NB4 (cell line): ENCODE measurements at regions not wholly inside any gene's neighbourhood (a gene's known extent, or its start where the extent isn't known, plus 50 kb on each side); places are given as distances from the start of the nearest gene placed in this dataset.
"Not testable (repeated sequence)": the region's sequence is repeated elsewhere in the genome, so short reads cannot be mapped to it uniquely, and the experiment has no call there.

Experiments
- CTCF ChIP-seq: IDR thresholded peaks from one replicate; pipeline ENCODE4 v1.5.1; 2012; ENCODE audit warnings: low read depth, low read length
- MAX ChIP-seq: IDR thresholded peaks from 2 replicates; pipeline ENCODE4 v1.6.1; 2011; ENCODE audit warnings: low read depth, low read length
- MYC ChIP-seq: IDR thresholded peaks from 2 replicates; pipeline ENCODE4 v1.6.1; 2011; ENCODE audit warnings: low read depth, low read length
- POLR2A ChIP-seq: IDR thresholded peaks from 2 replicates; pipeline ENCODE4 v1.6.1; 2011; ENCODE audit warnings: mild to moderate bottlenecking; ENCODE audit not compliant: insufficient read length; ENCODE audit errors: extremely low read depth

- not testable (repeated sequence) for TF ChIP-seq MAX, POLR2A, CTCF, MYC
Observed at GRCh38 chr9:110132531-110132930, 75.4 kb downstream of the C9orf152 start.
